Right atrium auricular region (tissue), 2 donors: ENCODE measurements at regions not wholly inside any gene's neighbourhood (a gene's known extent, or its start where the extent isn't known, plus 50 kb on each side); places are given as distances from the start of the nearest gene placed in this dataset.
"Not testable (repeated sequence)": the region's sequence is repeated elsewhere in the genome, so short reads cannot be mapped to it uniquely, and the experiment has no call there.

Experiments
- DNase-seq: peaks from one replicate; pipeline ENCODE4 v3.0.0-alpha.2; 2019; ENCODE audit warnings: low spot score
- H3K27ac ChIP-seq, 2 donors: fragments of 200-600 bp; sonication (generic); 1 replicate in 1 of 2; 2 replicates in 1 of 2; pipeline ENCODE4 v1.5.1; 2016 to 2019
- H3K27me3 ChIP-seq, 2 donors: fragments of 200-600 bp; sonication (generic); one replicate each; pipeline versions ENCODE4 v1.5.1 to v1.6.0; 2017 to 2019
- H3K36me3 ChIP-seq: fragments of 200-600 bp; sonication (generic); one replicate; pipeline ENCODE4 v1.5.1; 2016
- H3K4me1 ChIP-seq, 2 donors: fragments of 200-600 bp; sonication (generic); one replicate each; pipeline versions ENCODE4 v1.5.1 to v1.6.0; 2017 to 2019
- H3K4me3 ChIP-seq, 2 donors: fragments of 200-600 bp; sonication (generic); 1 replicate in 1 of 2; 2 replicates in 1 of 2; pipeline ENCODE4 v1.5.1; 2017 to 2019; ENCODE audit warnings: mild to moderate bottlenecking in 1 of 2, moderate library complexity in 1 of 2
- H3K9me3 ChIP-seq, 2 donors: fragments of 200-600 bp; sonication (generic); one replicate each; pipeline ENCODE4 v1.5.1; 2019
- CTCF ChIP-seq, 2 donors: fragments of 200-600 bp; sonication (generic); IDR thresholded peaks; one replicate each; pipeline ENCODE4 v1.5.1; 2019; ENCODE audit warnings: antibody characterized with exemption in 2 of 2

DNA sequence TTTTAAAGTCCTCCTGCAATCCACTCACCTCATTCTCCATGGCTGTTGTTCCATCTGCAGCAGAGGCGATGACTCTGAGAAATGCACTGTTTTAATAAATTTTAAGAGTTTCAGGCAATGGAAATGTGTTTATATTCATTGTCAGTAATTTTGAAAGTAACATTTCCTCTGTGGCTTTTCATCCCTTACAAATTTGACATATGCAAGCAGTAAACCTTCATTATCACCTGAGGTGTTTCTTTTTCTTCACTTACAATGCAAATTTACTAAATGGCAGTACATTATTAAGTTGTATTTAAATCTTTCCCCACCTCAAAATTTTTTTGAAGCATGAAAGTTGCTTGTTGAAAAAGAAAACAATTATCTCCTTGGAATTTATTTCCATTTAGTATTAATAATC is 136.9 kb downstream of the DIRAS2 start:
- Histone ChIP-seq H3K9me3 (no peaks in the 10 kb centered on the region), H3K4me3 (no peak overlapping the region), H3K36me3 (no peaks in the 10 kb centered on the region), H3K27ac (no peak overlapping the region), H3K4me1 (no peaks in the 10 kb centered on the region), H3K27me3 (no peaks in the 10 kb centered on the region)
- DNase-seq: no peak
- TF ChIP-seq CTCF (IDR thresholded peaks at IDR 0.05): no peak

DNA sequence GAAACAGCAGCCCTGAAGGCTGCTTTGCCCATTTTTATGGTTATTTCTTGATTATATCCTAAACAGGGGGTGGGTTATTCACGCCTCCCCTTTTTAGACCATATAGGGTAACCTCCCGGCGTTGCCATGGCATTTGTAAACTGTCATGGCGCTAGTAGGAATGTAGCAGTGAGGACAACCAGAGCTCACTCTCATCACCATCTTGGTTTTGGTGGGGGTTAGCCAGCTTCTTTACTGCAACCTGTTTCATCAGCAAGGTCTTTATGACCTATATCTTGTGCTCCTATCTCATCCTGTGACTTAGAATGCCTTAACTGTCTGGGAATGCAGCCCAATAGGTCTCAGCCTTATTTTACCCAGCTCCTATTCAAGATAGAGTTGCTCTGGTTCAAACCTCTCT is 136.2 kb downstream of the DIRAS2 start:
- not testable (repeated sequence) for H3K4me3 ChIP-seq, H3K36me3 ChIP-seq, H3K27ac ChIP-seq, H3K4me1 ChIP-seq, H3K9me3 ChIP-seq, DNase-seq, H3K27me3 ChIP-seq

DNA sequence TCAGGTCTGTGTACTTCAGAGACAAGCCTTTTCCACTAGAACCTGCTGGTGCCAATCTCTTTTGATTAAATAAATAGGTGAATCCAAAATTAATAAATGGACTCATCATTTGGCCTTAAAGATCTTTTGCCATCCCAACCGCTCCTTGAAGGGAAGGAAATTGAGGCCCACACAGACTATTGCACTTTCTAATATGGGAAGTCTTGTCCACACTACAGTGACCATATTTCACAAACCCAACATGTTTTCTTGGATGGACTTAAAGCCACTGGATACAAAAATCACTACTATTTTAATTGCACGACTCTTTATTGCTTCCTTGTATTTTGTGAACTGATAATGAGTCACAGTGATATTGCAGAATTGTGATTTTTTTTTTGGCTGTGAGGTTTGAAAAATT is 135.0 kb downstream of the DIRAS2 start:
- no peak overlapping the region for H3K4me3 ChIP-seq
- no peaks in the 10 kb centered on the region for H3K9me3 ChIP-seq
- no peak for DNase-seq
- H3K4me1 ChIP-seq: no peaks in the 10 kb centered on the region
- no peak overlapping the region for H3K27ac ChIP-seq
- H3K27me3 ChIP-seq: no peaks in the 10 kb centered on the region
- no peak for TF ChIP-seq CTCF (IDR thresholded peaks at IDR 0.05)
- no peaks in the 10 kb centered on the region for H3K36me3 ChIP-seq

- no peaks in the 10 kb centered on the region for H3K27me3 ChIP-seq
- no peaks in the 10 kb centered on the region for H3K4me1 ChIP-seq
- no peak overlapping the region for H3K4me3 ChIP-seq
- DNase-seq: no peak
- H3K9me3 ChIP-seq: no peaks in the 10 kb centered on the region
- H3K27ac ChIP-seq: no peak overlapping the region
- TF ChIP-seq CTCF (IDR thresholded peaks at IDR 0.05): no peak
- no peaks in the 10 kb centered on the region for H3K36me3 ChIP-seq
These were observed 133.7 kb downstream of the DIRAS2 start for GRCh38 chr9:90508940-90509339.

- no peaks in the 10 kb centered on the region for H3K4me1 ChIP-seq
- no peaks in the 10 kb centered on the region for H3K9me3 ChIP-seq
- H3K4me3 ChIP-seq: no peak overlapping the region
- H3K27me3 ChIP-seq: no peaks in the 10 kb centered on the region
- no peak overlapping the region for H3K27ac ChIP-seq
- H3K36me3 ChIP-seq: no peaks in the 10 kb centered on the region
- TF ChIP-seq CTCF (IDR thresholded peaks at IDR 0.05): no peak
- DNase-seq: no peak
These were observed 130.9 kb downstream of the DIRAS2 start for GRCh38 chr9:90511711-90512110.

DNA sequence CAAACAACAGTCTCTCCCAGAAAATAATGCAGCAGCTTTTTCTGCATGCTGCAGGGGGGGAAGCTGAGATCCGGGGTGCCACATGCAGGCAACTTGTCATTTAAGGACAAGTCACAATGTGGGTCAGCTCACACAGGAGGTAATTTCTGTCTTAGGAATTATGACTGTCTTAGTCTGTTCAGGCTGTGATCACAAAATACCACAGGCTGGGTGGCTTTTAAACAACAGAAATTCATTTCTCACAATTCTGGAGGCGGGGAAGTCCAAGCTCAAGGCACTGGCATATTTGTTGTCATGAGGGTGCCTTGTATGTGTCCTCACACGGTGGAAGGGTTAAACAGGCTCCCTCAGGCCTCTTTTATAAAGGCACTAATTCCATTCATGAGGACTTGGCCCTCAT is 127.7 kb downstream of the DIRAS2 start:
- Histone ChIP-seq H3K4me1 (no peaks in the 10 kb centered on the region), H3K4me3 (no peak overlapping the region), H3K27ac (no peak overlapping the region), H3K36me3 (no peaks in the 10 kb centered on the region), H3K9me3 (no peaks in the 10 kb centered on the region), H3K27me3 (no peaks in the 10 kb centered on the region)
- no peak for TF ChIP-seq CTCF (IDR thresholded peaks at IDR 0.05)
- no peak for DNase-seq
